HEK293 (cell line): ENCODE measurements at regions not wholly inside any gene's neighbourhood (a gene's known extent, or its start where the extent isn't known, plus 50 kb on each side); places are given as distances from the start of the nearest gene placed in this dataset.

ENCODE experiments used
- CTCF ChIA-PET: fragments of 350-600 bp; formaldehyde crosslinking; extraction: SDS; loops from one replicate; lab custom pipeline; 2021; ENCODE audit warnings: antibody characterized with exemption; lab: Yijun Ruan, JAX
- POLR2A ChIA-PET: fragments of 300-600 bp; formaldehyde crosslinking; extraction: SDS; loops from one replicate; lab custom pipeline; 2020; ENCODE audit warnings: antibody characterized with exemption, inconsistent platforms; lab: Yijun Ruan, JAX
- H3K27ac ChIP-seq: fragments of 200-500 bp; sonication (Bioruptor generic); 2 replicates; pipeline ENCODE4 v1.5.1; 2014; ENCODE audit warnings: low read depth, low read length, control low read depth, inconsistent platforms; ENCODE audit errors: extremely low read depth
- H3K36me3 ChIP-seq, 2 experiments: fragments of 200-500 bp in 1 of 2; sonication (Bioruptor generic) in 1 of 2; 1 replicate in 1 of 2; 2 replicates in 1 of 2; pipeline ENCODE4 v1.5.1; 2014 to 2017; ENCODE audit warnings: inconsistent platforms in 2 of 2, low read length in 2 of 2; ENCODE audit not compliant: control insufficient read depth in 2 of 2, insufficient read depth in 1 of 2
- H3K4me1 ChIP-seq: fragments of 200-500 bp; sonication (Bioruptor generic); 2 replicates; pipeline ENCODE4 v1.5.1; 2014; ENCODE audit warnings: mild to moderate bottlenecking, low read length, inconsistent platforms; ENCODE audit not compliant: control insufficient read depth, insufficient read depth
- H3K4me3 ChIP-seq: 2 replicates; pipeline ENCODE4 v1.5.1; 2011; ENCODE audit warnings: low read depth, mild to moderate bottlenecking, control low read depth, low read length, moderate library complexity
- H3K9me3 ChIP-seq: fragments of 200-500 bp; sonication (Bioruptor generic); 2 replicates; pipeline ENCODE4 v1.5.1; 2014; ENCODE audit warnings: low read depth, low read length, inconsistent platforms; ENCODE audit not compliant: control insufficient read depth, insufficient read depth
- HOXD13 ChIP-seq: sonication (generic); formaldehyde crosslinking; IDR thresholded peaks from 2 replicates; pipeline ENCODE4 v1.8.0; 2022; ENCODE audit warnings: missing genetic modification reagents, borderline replicate concordance
- PBX3 ChIP-seq: sonication (generic); formaldehyde crosslinking; IDR thresholded peaks from 2 replicates; pipeline ENCODE4 v1.8.1; 2022; ENCODE audit warnings: mild to moderate bottlenecking, moderate library complexity, missing genetic modification reagents
- PRDM1 ChIP-seq: fragments of 450-650 bp; formaldehyde crosslinking; IDR thresholded peaks from 2 replicates; pipeline ENCODE4; 2016; ENCODE audit warnings: missing biosample characterization, missing genetic modification characterization
- ZBTB17 ChIP-seq: fragments of 450-650 bp; formaldehyde crosslinking; IDR thresholded peaks from 2 replicates; pipeline ENCODE4 v1.5.1; 2016; ENCODE audit warnings: missing biosample characterization, missing genetic modification characterization
- ZNF146 ChIP-seq: fragments of 450-650 bp; formaldehyde crosslinking; IDR thresholded peaks from 2 replicates; pipeline ENCODE4 v1.5.1; 2016; ENCODE audit warnings: missing biosample characterization, missing genetic modification characterization
- ZNF223 ChIP-seq: fragments of 450-650 bp; formaldehyde crosslinking; IDR thresholded peaks from 2 replicates; pipeline ENCODE4 v1.5.1; 2016; ENCODE audit warnings: missing biosample characterization, missing genetic modification characterization
- ZNF354C ChIP-seq: fragments of 450-650 bp; formaldehyde crosslinking; IDR thresholded peaks from 2 replicates; pipeline ENCODE4 v1.5.1; 2016; ENCODE audit warnings: missing biosample characterization, missing genetic modification characterization, low read depth, borderline replicate concordance
- ZNF394 ChIP-seq: fragments of 450-650 bp; formaldehyde crosslinking; IDR thresholded peaks from 2 replicates; pipeline ENCODE4 v1.5.1; 2016; ENCODE audit warnings: missing biosample characterization, missing genetic modification characterization, mild to moderate bottlenecking, moderate library complexity, borderline replicate concordance
- ZNF449 ChIP-seq: fragments of 450-650 bp; formaldehyde crosslinking; IDR thresholded peaks from 2 replicates; pipeline ENCODE4 v1.5.1; 2017; ENCODE audit warnings: missing biosample characterization, mild to moderate bottlenecking, missing genetic modification characterization, moderate library complexity
- ZNF501 ChIP-seq: fragments of 450-650 bp; formaldehyde crosslinking; IDR thresholded peaks from 2 replicates; pipeline ENCODE4 v1.5.1; 2016; ENCODE audit warnings: missing biosample characterization, missing genetic modification characterization
- ZNF518A ChIP-seq: fragments of 450-650 bp; formaldehyde crosslinking; conservative IDR thresholded peaks from 2 replicates; pipeline ENCODE4 v1.5.1; 2016; ENCODE audit warnings: low read depth, missing biosample characterization, missing genetic modification characterization
- ZNF530 ChIP-seq: fragments of 450-650 bp; formaldehyde crosslinking; IDR thresholded peaks from 2 replicates; pipeline ENCODE4 v1.5.1; 2016; ENCODE audit warnings: low read depth, missing biosample characterization, missing genetic modification characterization
- ZNF626 ChIP-seq: fragments of 450-650 bp; sonication (Bioruptor Pico); formaldehyde crosslinking; IDR thresholded peaks from 2 replicates; pipeline ENCODE4 v1.5.1; 2018; ENCODE audit warnings: missing biosample characterization, missing genetic modification characterization, inconsistent platforms
- ZNF660 ChIP-seq: fragments of 450-650 bp; IDR thresholded peaks from 2 replicates; pipeline ENCODE4 v1.5.1; 2018; ENCODE audit warnings: missing biosample characterization, mild to moderate bottlenecking, missing genetic modification characterization
- ZNF704 ChIP-seq: fragments of 450-650 bp; formaldehyde crosslinking; IDR thresholded peaks from 2 replicates; pipeline ENCODE4 v1.5.1; 2016; ENCODE audit warnings: missing biosample characterization, missing genetic modification characterization
- ZNF76 ChIP-seq: fragments of 450-650 bp; formaldehyde crosslinking; IDR thresholded peaks from 2 replicates; pipeline ENCODE4; 2016; ENCODE audit warnings: low read depth, missing biosample characterization, missing genetic modification characterization, borderline replicate concordance
- ZSCAN4 ChIP-seq: fragments of 450-650 bp; formaldehyde crosslinking; IDR thresholded peaks from 2 replicates; pipeline ENCODE4 v1.5.1; 2017; ENCODE audit warnings: missing biosample characterization, missing genetic modification characterization

GRCh38 chr14:40487824-40488223 lies 1055.6 kb upstream of the FBXO33 start:
- CTCF ChIA-PET = no interaction called here
- POLR2A ChIA-PET = no interaction called here
- Histone ChIP-seq H3K4me1 (no peaks in the 10 kb centered on the region), H3K4me3 (no peak overlapping the region), H3K9me3 (no peaks in the 10 kb centered on the region), H3K27ac (no peak overlapping the region), H3K36me3 (no peaks in the 10 kb centered on the region)
- TF ChIP-seq ZNF660 (no peak), ZNF394 (tag by site-specific recombination) (no peak), ZNF354C (tag by site-specific recombination) (no peak), ZNF146 (no peak), ZNF518A (no peak), ZNF449 (tag by site-specific recombination) (no peak), ZNF704 (tag by site-specific recombination) (no peak), ZNF76 (tag by site-specific recombination) (no peak), ZNF530 (tag by site-specific recombination) (no peak), ZNF223 (tag by site-specific recombination) (no peak), ZNF501 (tag by site-specific recombination) (no peak), PBX3 (no peak), HOXD13 (no peak), ZSCAN4 (tag by site-specific recombination) (no peak), PRDM1 (tag by site-specific recombination) (no peak), ZNF626 (tag by site-specific recombination) (no peak), ZBTB17 (tag by site-specific recombination) (no peak)
